ENCODE measurements at regions not wholly inside any gene's neighbourhood (a gene's known extent, or its start where the extent isn't known, plus 50 kb on each side); places are given as distances from the start of the nearest gene placed in this dataset.
A peak's percentile ranks its signal among the peaks of the same experiment; 100 is the strongest.
"Not testable (repeated sequence)": the region's sequence is repeated elsewhere in the genome, so short reads cannot be mapped to it uniquely, and the experiment has no call there.

GRCh38 chr16:73949574-73950320 lies 346.9 kb upstream of the PSMD7 start:
- H3K27me3 ChIP-seq (replicated peaks; ENCODE audit: control insufficient read depth, insufficient read depth, low read length): peaks cover 14% of the 10 kb centered on the region
- DNase-seq (ENCODE audit: low read depth): peak; percentile 96
- H3K4me1 ChIP-seq (ENCODE audit: control insufficient read depth, insufficient read depth, low read length): peaks cover 9% of the 10 kb centered on the region
- H3K36me3 ChIP-seq (ENCODE audit: control insufficient read depth, insufficient read depth, low read length, severe bottlenecking): no peaks in the 10 kb centered on the region
- no peak overlapping the region for H3K9ac ChIP-seq (ENCODE audit: low read length)
- peak overlapping the region; percentile 61 for H3K4me3 ChIP-seq (ENCODE audit: low read length)
- no peaks in the 10 kb centered on the region for H3K9me3 ChIP-seq (ENCODE audit: control insufficient read depth, low read length)

GRCh38 chr16:73945631-73946030 lies 351.0 kb upstream of the PSMD7 start:
- H3K36me3 ChIP-seq (ENCODE audit: control insufficient read depth, insufficient read depth, low read length, severe bottlenecking): no peaks in the 10 kb centered on the region
- H3K27me3 ChIP-seq (replicated peaks; ENCODE audit: control insufficient read depth, insufficient read depth, low read length): peaks cover 5% of the 10 kb centered on the region
- H3K9me3 ChIP-seq (ENCODE audit: control insufficient read depth, low read length): no peaks in the 10 kb centered on the region
- no peak overlapping the region for H3K4me3 ChIP-seq (ENCODE audit: low read length)
- no peak for DNase-seq (ENCODE audit: low read depth)
- no peak overlapping the region for H3K9ac ChIP-seq (ENCODE audit: low read length)
- H3K4me1 ChIP-seq (ENCODE audit: control insufficient read depth, insufficient read depth, low read length): peaks cover 9% of the 10 kb centered on the region

GRCh38 chr16:73943184-73943583 lies 353.4 kb upstream of the PSMD7 start:
- H3K4me1 ChIP-seq (ENCODE audit: control insufficient read depth, insufficient read depth, low read length); H3K9ac ChIP-seq (ENCODE audit: low read length); H3K27me3 ChIP-seq (replicated peaks; ENCODE audit: control insufficient read depth, insufficient read depth, low read length); H3K9me3 ChIP-seq (ENCODE audit: control insufficient read depth, low read length); DNase-seq (ENCODE audit: low read depth); H3K4me3 ChIP-seq (ENCODE audit: low read length); H3K36me3 ChIP-seq (ENCODE audit: control insufficient read depth, insufficient read depth, low read length, severe bottlenecking): not testable (repeated sequence)

GRCh38 chr16:73940786-73941185 lies 355.8 kb upstream of the PSMD7 start:
- H3K36me3 ChIP-seq (ENCODE audit: control insufficient read depth, insufficient read depth, low read length, severe bottlenecking); H3K9ac ChIP-seq (ENCODE audit: low read length); H3K4me3 ChIP-seq (ENCODE audit: low read length); DNase-seq (ENCODE audit: low read depth); H3K9me3 ChIP-seq (ENCODE audit: control insufficient read depth, low read length); H3K27me3 ChIP-seq (replicated peaks; ENCODE audit: control insufficient read depth, insufficient read depth, low read length); H3K4me1 ChIP-seq (ENCODE audit: control insufficient read depth, insufficient read depth, low read length): not testable (repeated sequence)

GRCh38 chr16:73923951-73924350 lies 372.7 kb upstream of the PSMD7 start:
- no peak overlapping the region for H3K9ac ChIP-seq (ENCODE audit: low read length)
- H3K36me3 ChIP-seq (ENCODE audit: control insufficient read depth, insufficient read depth, low read length, severe bottlenecking): no peaks in the 10 kb centered on the region
- H3K4me1 ChIP-seq (ENCODE audit: control insufficient read depth, insufficient read depth, low read length): no peaks in the 10 kb centered on the region
- DNase-seq (ENCODE audit: low read depth): no peak
- H3K4me3 ChIP-seq (ENCODE audit: low read length): no peak overlapping the region
- H3K9me3 ChIP-seq (ENCODE audit: control insufficient read depth, low read length): peaks cover 23% of the 10 kb centered on the region
- H3K27me3 ChIP-seq (replicated peaks; ENCODE audit: control insufficient read depth, insufficient read depth, low read length): no peaks in the 10 kb centered on the region

GRCh38 chr16:73921295-73921694 lies 375.3 kb upstream of the PSMD7 start:
- no peaks in the 10 kb centered on the region for H3K27me3 ChIP-seq (replicated peaks; ENCODE audit: control insufficient read depth, insufficient read depth, low read length)
- no peak overlapping the region for H3K4me3 ChIP-seq (ENCODE audit: low read length)
- no peaks in the 10 kb centered on the region for H3K36me3 ChIP-seq (ENCODE audit: control insufficient read depth, insufficient read depth, low read length, severe bottlenecking)
- no peak overlapping the region for H3K9ac ChIP-seq (ENCODE audit: low read length)
- peaks cover 5% of the 10 kb centered on the region for H3K9me3 ChIP-seq (ENCODE audit: control insufficient read depth, low read length)
- H3K4me1 ChIP-seq (ENCODE audit: control insufficient read depth, insufficient read depth, low read length): peaks cover 16% of the 10 kb centered on the region
- DNase-seq (ENCODE audit: low read depth): no peak

- Histone ChIP-seq H3K4me3 (ENCODE audit: low read length) (peak overlapping the region; percentile 12), H3K4me1 (ENCODE audit: control insufficient read depth, insufficient read depth, low read length) (peaks cover 21% of the 10 kb centered on the region), H3K9me3 (ENCODE audit: control insufficient read depth, low read length) (no peaks in the 10 kb centered on the region), H3K36me3 (ENCODE audit: control insufficient read depth, insufficient read depth, low read length, severe bottlenecking) (no peaks in the 10 kb centered on the region), H3K9ac (ENCODE audit: low read length) (no peak overlapping the region), H3K27me3 (replicated peaks; ENCODE audit: control insufficient read depth, insufficient read depth, low read length) (peaks cover 19% of the 10 kb centered on the region)
- DNase-seq (ENCODE audit: low read depth): peak; percentile 3
These were observed 379.6 kb upstream of the PSMD7 start for GRCh38 chr16:73916829-73917594.

- Histone ChIP-seq H3K9me3 (ENCODE audit: control insufficient read depth, low read length) (no peaks in the 10 kb centered on the region), H3K36me3 (ENCODE audit: control insufficient read depth, insufficient read depth, low read length, severe bottlenecking) (no peaks in the 10 kb centered on the region), H3K9ac (ENCODE audit: low read length) (no peak overlapping the region), H3K27me3 (replicated peaks; ENCODE audit: control insufficient read depth, insufficient read depth, low read length) (peaks cover 20% of the 10 kb centered on the region), H3K4me3 (ENCODE audit: low read length) (no peak overlapping the region), H3K4me1 (ENCODE audit: control insufficient read depth, insufficient read depth, low read length) (peaks cover 21% of the 10 kb centered on the region)
- DNase-seq (ENCODE audit: low read depth): no peak
These were observed 380.7 kb upstream of the PSMD7 start for GRCh38 chr16:73915935-73916334.

GRCh38 chr16:73915140-73915539 lies 381.5 kb upstream of the PSMD7 start:
- H3K9ac ChIP-seq (ENCODE audit: low read length): no peak overlapping the region
- H3K27me3 ChIP-seq (replicated peaks; ENCODE audit: control insufficient read depth, insufficient read depth, low read length): peaks cover 25% of the 10 kb centered on the region
- H3K9me3 ChIP-seq (ENCODE audit: control insufficient read depth, low read length): no peaks in the 10 kb centered on the region
- DNase-seq (ENCODE audit: low read depth): peak; percentile 18
- H3K4me3 ChIP-seq (ENCODE audit: low read length): no peak overlapping the region
- H3K4me1 ChIP-seq (ENCODE audit: control insufficient read depth, insufficient read depth, low read length): peaks cover 21% of the 10 kb centered on the region
- no peaks in the 10 kb centered on the region for H3K36me3 ChIP-seq (ENCODE audit: control insufficient read depth, insufficient read depth, low read length, severe bottlenecking)

GRCh38 chr16:73912850-73913249 lies 383.8 kb upstream of the PSMD7 start:
- H3K9ac ChIP-seq (ENCODE audit: low read length): no peak overlapping the region
- peaks cover 18% of the 10 kb centered on the region for H3K4me1 ChIP-seq (ENCODE audit: control insufficient read depth, insufficient read depth, low read length)
- H3K27me3 ChIP-seq (replicated peaks; ENCODE audit: control insufficient read depth, insufficient read depth, low read length): peaks cover 31% of the 10 kb centered on the region
- no peak for DNase-seq (ENCODE audit: low read depth)
- no peaks in the 10 kb centered on the region for H3K9me3 ChIP-seq (ENCODE audit: control insufficient read depth, low read length)
- no peaks in the 10 kb centered on the region for H3K36me3 ChIP-seq (ENCODE audit: control insufficient read depth, insufficient read depth, low read length, severe bottlenecking)
- H3K4me3 ChIP-seq (ENCODE audit: low read length): no peak overlapping the region

GRCh38 chr16:73912281-73912680 lies 384.3 kb upstream of the PSMD7 start:
- Histone ChIP-seq H3K4me1 (ENCODE audit: control insufficient read depth, insufficient read depth, low read length) (peaks cover 12% of the 10 kb centered on the region), H3K4me3 (ENCODE audit: low read length) (no peak overlapping the region), H3K27me3 (replicated peaks; ENCODE audit: control insufficient read depth, insufficient read depth, low read length) (peaks cover 31% of the 10 kb centered on the region), H3K9me3 (ENCODE audit: control insufficient read depth, low read length) (no peaks in the 10 kb centered on the region), H3K9ac (ENCODE audit: low read length) (no peak overlapping the region), H3K36me3 (ENCODE audit: control insufficient read depth, insufficient read depth, low read length, severe bottlenecking) (no peaks in the 10 kb centered on the region)
- DNase-seq (ENCODE audit: low read depth): no peak

Data from adipocyte (in vitro differentiated cells).